OCI-LY7 (cell line): ENCODE measurements at regions not wholly inside any gene's neighbourhood (a gene's known extent, or its start where the extent isn't known, plus 50 kb on each side); places are given as distances from the start of the nearest gene placed in this dataset.

ENCODE experiments used
- CTCF ChIP-seq: fragments of 200-600 bp; sonication (generic); conservative IDR thresholded peaks from 2 replicates; pipeline ENCODE4 v1.5.1; 2014; ENCODE audit warnings: mild to moderate bottlenecking, antibody characterized with exemption, low read length, moderate library complexity, mixed read lengths
- EZH2phosphoT487 ChIP-seq: fragments of 200-600 bp; sonication (generic); IDR thresholded peaks from 2 replicates; pipeline ENCODE4 v1.6.1; 2018; ENCODE audit warnings: low read depth, borderline replicate concordance, mild to moderate bottlenecking, mixed run types, antibody characterized with exemption, low read length, moderate library complexity, mixed read lengths

- no peak for TF ChIP-seq CTCF
- TF ChIP-seq EZH2phosphoT487, result no peak
Measured at GRCh38 chr15:68498076-68498475, 66.1 kb upstream of the ITGA11 start.
